Activated CD8-positive, alpha-beta memory T cell treated with anti-CD3 and anti-CD28 coated beads, Interleukin-2, amount 50 U/mL, for 48 hours (primary cell): ENCODE measurements at regions not wholly inside any gene's neighbourhood (a gene's known extent, or its start where the extent isn't known, plus 50 kb on each side); places are given as distances from the start of the nearest gene placed in this dataset.
"Not testable (repeated sequence)": the region's sequence is repeated elsewhere in the genome, so short reads cannot be mapped to it uniquely, and the experiment has no call there.

Experiments used
- DNase-seq: peaks from one replicate; pipeline ENCODE4 v3.0.0-alpha.2; 2020

DNA sequence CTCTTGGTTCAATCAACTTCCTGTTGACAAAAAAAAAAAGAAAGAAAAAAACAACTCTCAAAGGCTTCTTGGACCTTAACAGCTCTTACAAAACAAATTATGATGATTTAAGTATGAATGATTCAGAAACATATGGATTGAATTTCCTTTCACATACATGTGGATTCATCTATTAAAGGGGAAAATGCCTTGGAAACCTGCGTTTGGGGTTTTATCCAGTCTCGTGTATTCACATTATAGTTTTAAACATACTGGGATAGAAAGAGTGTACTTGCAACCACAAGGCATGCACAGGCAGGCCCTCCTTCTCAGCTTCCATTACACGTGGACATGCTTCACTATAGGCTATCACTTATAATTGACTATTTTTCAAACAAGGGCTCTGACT lies 286.7 kb downstream of the INHBA start:
- no peak for DNase-seq

- no peak for DNase-seq
Observed at GRCh38 chr7:41415471-41416207, 287.3 kb downstream of the INHBA start.

DNA sequence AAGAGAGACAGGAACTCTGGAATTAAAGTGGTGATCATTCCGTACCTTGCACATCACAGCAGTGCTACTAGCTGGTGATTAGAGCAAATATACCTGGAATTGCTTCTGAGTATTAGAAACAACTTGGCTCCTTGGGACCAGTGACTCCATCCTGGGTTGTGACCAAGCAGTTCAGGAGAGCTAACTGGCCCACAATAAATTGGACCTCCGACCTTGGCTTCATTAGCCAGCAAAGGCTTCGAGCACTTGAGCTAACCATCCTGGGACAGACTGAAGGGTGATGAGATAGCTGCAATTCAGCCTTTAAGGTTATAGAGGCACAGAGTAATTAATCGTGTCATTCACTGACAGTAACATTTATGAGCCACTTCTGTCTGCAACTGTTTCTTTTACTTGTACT lies 287.8 kb downstream of the INHBA start:
- DNase-seq = no peak

- DNase-seq = no peak
Observed at GRCh38 chr7:41404375-41405074, 298.4 kb downstream of the INHBA start.

- DNase-seq = no peak
Observed at GRCh38 chr7:41403291-41403690, 299.6 kb downstream of the INHBA start.

- no peak for DNase-seq
Observed at GRCh38 chr7:41401833-41402232, 301.1 kb downstream of the INHBA start.

DNA sequence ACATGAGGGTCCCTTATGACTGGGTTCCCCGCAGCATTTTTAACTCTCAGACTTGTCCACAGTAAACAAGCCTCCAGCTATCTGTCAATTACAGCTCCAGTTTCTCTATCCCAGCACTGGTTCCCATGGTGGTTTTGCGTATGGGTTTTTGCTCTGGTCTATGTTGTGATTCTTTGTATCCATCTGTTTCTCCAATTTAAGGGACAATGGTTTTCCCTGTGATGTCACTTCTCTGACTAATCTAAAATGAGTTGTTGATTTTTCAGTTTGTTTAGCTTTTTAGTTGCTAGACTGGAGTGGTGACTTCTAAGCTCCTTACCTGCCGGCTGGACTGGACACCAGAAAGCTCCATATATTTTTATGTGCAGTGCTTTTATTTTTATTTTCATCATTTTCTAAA lies 303.7 kb downstream of the INHBA start:
- DNase-seq = no peak

DNA sequence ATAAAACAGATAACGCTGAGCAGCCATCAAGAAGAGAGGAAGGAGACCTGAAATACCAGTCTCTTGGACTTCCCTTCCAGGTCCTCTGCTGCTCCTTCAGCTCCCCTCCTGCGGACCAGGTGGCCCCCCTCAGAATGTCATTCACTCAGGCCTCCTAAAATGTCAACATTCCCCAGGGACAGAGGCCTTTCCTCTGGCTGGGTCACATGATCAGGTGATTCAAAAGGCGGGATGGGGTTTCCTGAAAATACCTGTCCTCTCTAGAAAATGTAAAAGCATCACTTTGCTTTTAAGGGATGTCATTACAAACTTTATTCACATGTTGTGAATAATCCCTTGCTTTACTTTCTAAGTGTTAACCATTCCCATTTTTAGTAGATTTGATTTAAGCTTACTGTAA lies 311.1 kb downstream of the INHBA start:
- DNase-seq = no peak

- not testable (repeated sequence) for DNase-seq
Observed at GRCh38 chr7:41388933-41389332, 314.0 kb downstream of the INHBA start.

DNA sequence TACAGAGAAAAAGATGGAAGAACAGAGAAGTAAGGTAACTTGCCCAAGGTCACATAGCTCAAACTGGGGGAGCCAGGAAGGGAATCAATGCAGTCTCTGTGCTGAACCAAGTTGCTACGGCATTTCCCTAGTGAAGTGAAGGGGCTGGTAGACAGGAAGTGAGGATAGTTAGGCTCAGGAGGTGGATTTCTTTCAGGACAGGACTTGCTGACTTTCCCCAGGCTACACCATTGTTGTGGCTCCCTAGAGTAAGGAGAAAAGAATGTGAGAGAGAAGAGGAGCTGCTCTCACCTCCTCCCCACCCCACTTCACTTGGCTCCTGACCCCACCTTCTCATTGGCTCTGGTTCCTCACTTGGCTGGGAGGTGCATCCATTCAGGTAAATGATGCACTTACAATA lies 316.9 kb downstream of the INHBA start:
- no peak for DNase-seq

GRCh38 chr7:41384418-41384817 lies 318.5 kb downstream of the INHBA start:
- DNase-seq = no peak

GRCh38 chr7:41383596-41383995 lies 319.3 kb downstream of the INHBA start:
- no peak for DNase-seq

DNA sequence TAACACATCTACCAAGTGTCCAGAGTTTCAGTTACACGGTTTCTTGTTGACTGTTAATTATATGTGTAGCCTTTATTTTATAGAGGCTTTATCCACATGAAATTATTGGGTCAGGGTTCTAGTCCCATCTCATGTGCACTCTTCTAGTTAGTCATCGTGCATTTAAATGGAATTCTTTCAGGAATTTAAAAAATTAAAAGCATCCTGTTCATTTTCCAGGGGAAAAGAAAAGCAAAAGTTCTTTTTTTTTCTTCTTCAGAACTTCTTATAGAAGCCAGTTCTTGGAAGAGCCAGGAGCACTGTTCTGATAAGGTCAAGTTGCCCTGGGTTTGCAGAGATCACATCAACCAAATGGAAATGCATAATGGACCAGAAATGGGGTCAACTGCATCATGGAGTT lies 324.7 kb downstream of the INHBA start:
- DNase-seq = no peak

- DNase-seq = no peak
Observed at GRCh38 chr7:41375582-41375981, 327.3 kb downstream of the INHBA start.

DNA sequence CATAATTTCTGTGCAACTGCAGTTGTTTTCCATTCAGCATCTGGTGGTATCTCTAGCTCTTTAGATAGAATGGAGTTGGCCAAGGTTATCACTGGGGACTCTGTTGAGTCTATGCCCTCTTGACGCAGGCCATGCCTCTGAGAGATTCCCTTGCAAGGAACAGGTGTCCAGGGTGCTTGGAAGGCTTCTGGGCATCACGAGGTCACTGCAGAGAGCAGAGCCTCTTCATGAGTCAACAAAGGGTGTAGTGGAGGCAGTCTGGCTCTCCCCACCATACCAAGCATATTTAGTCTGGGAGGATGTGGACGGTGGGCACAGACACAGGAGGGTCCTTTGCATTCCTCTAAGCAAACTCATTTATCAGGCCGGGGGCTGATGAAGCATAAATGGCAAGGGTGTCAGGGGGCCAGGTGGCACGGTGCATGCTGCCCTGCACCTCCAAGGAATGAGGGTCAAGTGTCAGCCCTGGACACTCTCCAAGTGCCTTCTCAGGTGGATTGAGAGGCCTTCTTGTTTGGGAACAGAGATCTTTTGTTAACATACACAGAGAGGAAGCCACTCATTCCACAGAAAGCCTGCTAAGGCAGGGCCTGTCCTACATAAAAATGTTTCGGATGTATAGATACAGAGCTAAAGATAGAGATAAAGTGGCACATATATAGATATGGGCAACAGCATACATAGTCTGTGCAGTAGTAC lies 328.6 kb downstream of the INHBA start:
- DNase-seq = no peak

DNA sequence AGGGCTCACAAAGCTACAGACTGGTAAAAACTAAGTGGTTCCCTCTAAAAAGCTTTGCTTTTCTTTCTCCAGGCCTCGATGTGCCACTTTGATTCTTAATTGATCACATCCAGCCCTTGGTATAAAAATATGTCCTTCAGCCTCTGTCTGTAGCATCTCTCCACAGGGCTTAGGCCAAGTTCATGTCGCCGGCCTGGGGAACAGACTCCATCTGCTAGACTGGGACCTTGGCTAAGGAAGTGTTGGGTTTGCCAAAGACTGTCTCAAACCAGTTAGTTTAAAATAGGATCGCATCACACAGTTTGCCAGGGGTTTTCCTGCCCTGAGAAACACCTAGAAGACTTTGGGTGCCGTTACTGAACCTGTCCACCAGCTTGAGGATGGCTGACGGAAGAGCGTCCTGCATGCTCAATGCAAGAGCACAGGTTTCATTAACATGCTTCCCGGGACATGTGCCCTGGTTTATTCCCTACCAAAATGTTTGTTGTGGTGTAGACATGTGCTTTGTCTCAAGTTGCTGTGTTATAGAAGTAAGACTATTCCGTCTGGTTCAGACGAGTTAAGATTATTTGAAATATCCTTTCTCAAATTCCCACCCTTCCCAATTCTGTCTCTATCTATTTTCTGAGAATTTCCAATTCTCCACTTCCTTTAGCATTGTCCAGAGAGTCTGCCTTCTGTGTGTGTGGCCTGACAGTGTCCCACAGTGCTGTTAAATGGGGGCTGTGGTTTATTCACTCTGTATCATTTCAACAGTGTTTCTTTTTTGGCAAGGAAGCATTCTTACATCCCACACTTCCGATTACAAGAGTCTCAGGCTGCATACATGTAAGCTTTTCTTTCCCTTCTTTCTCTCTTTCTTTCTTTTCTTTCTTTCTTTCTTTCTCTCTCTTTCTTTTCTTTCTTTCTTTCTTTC lies 334.7 kb downstream of the INHBA start:
- no peak for DNase-seq

- DNase-seq = no peak
Observed at GRCh38 chr7:41351091-41351490, 351.8 kb downstream of the INHBA start.

- DNase-seq = no peak
Observed at GRCh38 chr7:41346878-41347277, 356.0 kb downstream of the INHBA start.

GRCh38 chr7:41339913-41340676 lies 362.8 kb downstream of the INHBA start:
- DNase-seq = no peak

- no peak for DNase-seq
Observed at GRCh38 chr7:41336981-41337380, 365.9 kb downstream of the INHBA start.

GRCh38 chr7:41336455-41336952 lies 366.4 kb downstream of the INHBA start:
- no peak for DNase-seq
